GM12878 (cell line): ENCODE measurements at regions not wholly inside any gene's neighbourhood (a gene's known extent, or its start where the extent isn't known, plus 50 kb on each side); places are given as distances from the start of the nearest gene placed in this dataset.

Source experiments
- ATAC-seq: fragments of 200-7000 bp; cut with Tn5 transposase; 3 replicates; pipeline ENCODE4 v1.9.1; 2020; ENCODE audit warnings: mild to moderate bottlenecking, moderate library complexity
- BruUV-seq: library from RNA; stranded (reverse); fragments of 400-500 nt; replicated peaks from 2 replicates; lab custom pipeline; 2021; lab: Mats Ljungman, UMichigan
- CTCF ChIA-PET: fragments of 300-600 bp; sonication (Branson Sonifier 250); formaldehyde crosslinking; extraction: SDS; loops from one replicate; lab custom pipeline; 2021; ENCODE audit warnings: inconsistent platforms; lab: Yijun Ruan, JAX
- POLR2A ChIA-PET: fragments of 350-600 bp; formaldehyde crosslinking; extraction: SDS; loops from one replicate; lab custom pipeline; 2021; ENCODE audit warnings: inconsistent platforms; lab: Charles Lee
- RAD21 ChIA-PET: fragments of 300-600 bp; sonication (Branson Sonifier 250); formaldehyde crosslinking; loops from one replicate; lab custom pipeline; 2023; ENCODE audit warnings: antibody characterized with exemption; ENCODE audit not compliant: unreplicated experiment; lab: Charles Lee
- SMC1A ChIA-PET: fragments of 300-600 bp; sonication (Branson Sonifier 250); formaldehyde crosslinking; loops from one replicate; lab custom pipeline; 2023; ENCODE audit not compliant: unreplicated experiment, uncharacterized antibody; lab: Charles Lee
- DNase-seq: peaks from one replicate; pipeline ENCODE4 v3.0.0-alpha.2; 2011; ENCODE audit warnings: low read depth, low spot score
- FAIRE-seq: peaks from 3 replicates; lab custom pipeline; 2011; peaks lifted over from hg19 to GRCh38; lab: Jason Lieb, UNC
- H2AFZ ChIP-seq: 2 replicates; pipeline ENCODE4 v1.6.0; 2011; ENCODE audit warnings: low read depth, low read length, control low read depth; ENCODE audit not compliant: control insufficient read depth
- H3K27ac ChIP-seq: 2 replicates; pipeline ENCODE4 v1.5.1; 2011; ENCODE audit warnings: control low read depth; ENCODE audit not compliant: control insufficient read depth, insufficient read depth
- H3K27me3 ChIP-seq, 2 experiments: replicated peaks in 1 of 2; 2 replicates each; pipeline versions ENCODE4 v1.6.0 to v1.6.1; 2011; ENCODE audit warnings: low read length in 1 of 2; ENCODE audit not compliant: control insufficient read depth in 2 of 2, insufficient read depth in 2 of 2
- H3K36me3 ChIP-seq, 2 experiments: 2 replicates each; pipeline ENCODE4 v1.5.1; 2011; ENCODE audit warnings: low read length in 1 of 2; ENCODE audit not compliant: control insufficient read depth in 2 of 2, insufficient read depth in 2 of 2
- H3K4me1 ChIP-seq: 2 replicates; pipeline ENCODE4 v1.6.1; 2011; ENCODE audit warnings: mild to moderate bottlenecking, low read length, moderate library complexity, mixed read lengths; ENCODE audit not compliant: control insufficient read depth, insufficient read depth
- H3K4me2 ChIP-seq: 2 replicates; pipeline ENCODE4 v1.6.0; 2011; ENCODE audit warnings: control low read depth; ENCODE audit not compliant: control insufficient read depth, insufficient read depth
- H3K4me3 ChIP-seq: fragments of 200-600 bp; sonication (generic); 2 replicates; pipeline ENCODE4 v1.5.1; 2016
- H3K79me2 ChIP-seq: 2 replicates; pipeline ENCODE4 v1.6.0; 2011; ENCODE audit warnings: low read length; ENCODE audit not compliant: control insufficient read depth, insufficient read depth
- H3K9ac ChIP-seq: 2 replicates; pipeline ENCODE4 v1.8.0; 2011; ENCODE audit warnings: low read length, control low read depth, mixed read lengths; ENCODE audit not compliant: control insufficient read depth, insufficient read depth
- H3K9me3 ChIP-seq: replicated peaks from 3 replicates; pipeline ENCODE4 v1.5.1; 2011; ENCODE audit warnings: mild to moderate bottlenecking, low read length; ENCODE audit not compliant: control insufficient read depth, insufficient read depth
- H4K20me1 ChIP-seq: 2 replicates; pipeline ENCODE4 v1.6.0; 2011; ENCODE audit not compliant: control insufficient read depth, insufficient read depth
- CBX3 ChIP-seq: fragments of 200-600 bp; sonication (generic); IDR thresholded peaks from 2 replicates; pipeline ENCODE4 v1.6.1; 2016; ENCODE audit warnings: low read depth, borderline replicate concordance
- CREM ChIP-seq: IDR thresholded peaks from 2 replicates; pipeline ENCODE4 v1.6.1; 2014; ENCODE audit warnings: antibody characterized with exemption, low read depth
- DPF2 ChIP-seq: fragments of 450-650 bp; IDR thresholded peaks from 2 replicates; pipeline ENCODE4 v1.6.1; 2017; ENCODE audit warnings: mild to moderate bottlenecking
- E4F1 ChIP-seq: fragments of 450-650 bp; IDR thresholded peaks from 2 replicates; pipeline ENCODE4 v1.6.1; 2018; ENCODE audit warnings: borderline replicate concordance, mild to moderate bottlenecking; ENCODE audit not compliant: partially characterized antibody
- IRF5 ChIP-seq: fragments of 450-650 bp; IDR thresholded peaks from 2 replicates; pipeline ENCODE4 v1.6.1; 2017; ENCODE audit warnings: borderline replicate concordance
- MYC ChIP-seq: IDR thresholded peaks from 2 replicates; pipeline ENCODE4 v1.6.1; 2011; ENCODE audit warnings: mild to moderate bottlenecking, low read length, moderate library complexity, inconsistent platforms; ENCODE audit not compliant: insufficient read depth, insufficient replicate concordance, insufficient read length, severe bottlenecking
- NFXL1 ChIP-seq: fragments of 450-650 bp; IDR thresholded peaks from 2 replicates; pipeline ENCODE4 v1.6.1; 2017; ENCODE audit warnings: antibody characterized with exemption, mild to moderate bottlenecking, borderline replicate concordance
- PAX5 ChIP-seq: IDR thresholded peaks from 2 replicates; pipeline ENCODE4 v1.6.1; 2011; ENCODE audit warnings: low read depth, low read length, borderline replicate concordance
- SIN3A ChIP-seq: IDR thresholded peaks from 2 replicates; pipeline ENCODE4 v1.6.1; 2012; ENCODE audit warnings: low read depth, low read length, improper control_type of control experiment
- ZNF24 ChIP-seq: fragments of 450-650 bp; IDR thresholded peaks from 2 replicates; pipeline ENCODE4 v1.6.1; 2017; ENCODE audit warnings: antibody characterized with exemption, mild to moderate bottlenecking
- WGBS: methylation state at CpG from one replicate; pipeline ENCODE4 v1.1.6; 2016; ENCODE audit warnings: low lambda C conversion rate; ENCODE audit not compliant: insufficient replicate concordance, insufficient coverage; ENCODE audit errors: missing lambda C conversion rate; 5-methylcytosine and 5-hydroxymethylcytosine counted together
- in situ Hi-C: fragments of 300-500 bp; cut with MboI; formaldehyde crosslinking; loops from 9 replicates; pipeline ENCODE4 v1.14.3; 2018; ENCODE audit warnings: mixed read lengths
- intact Hi-C: fragments of 100-400 bp; cut with micrococcal nuclease; formaldehyde crosslinking; loops from one replicate; pipeline ENCODE4 v1.14.2; 2022; ENCODE audit not compliant: unreplicated experiment
- TF ChIP-seq, protein P1 (sequence below): IDR thresholded peaks from 2 replicates; pipeline ENCODE4 v1.6.1; 2012; ENCODE audit warnings: low read depth, low read length, improper control_type of control experiment
- TF ChIP-seq, protein P2 (sequence below): IDR thresholded peaks from 2 replicates; pipeline ENCODE4 v1.6.1; 2011; ENCODE audit warnings: borderline replicate concordance, low read depth, mild to moderate bottlenecking, moderate library complexity, low read length; ENCODE audit not compliant: insufficient read depth, poor library complexity, severe bottlenecking
- TF ChIP-seq, protein P3 (sequence below): fragments of 450-650 bp; conservative IDR thresholded peaks from 2 replicates; pipeline ENCODE4 v1.6.1; 2017; ENCODE audit warnings: mild to moderate bottlenecking, moderate library complexity

GRCh38 chr2:176533505-176534193 is 264.4 kb downstream of the MTX2 start:
- SMC1A ChIA-PET: interaction anchor here (1.0 to 1.5 kb wide), 6 partner anchors 9 to 118 kb away, joined by 3 to 4 read pairs (median 3); no protein-coding TSS in a partner anchor
- no peaks in the 10 kb centered on the region for H3K79me2 ChIP-seq
- H3K27ac ChIP-seq: no peak overlapping the region
- H3K9ac ChIP-seq: no peak overlapping the region
- ATAC-seq: no peak
- H3K4me1 ChIP-seq: no peaks in the 10 kb centered on the region
- H3K4me2 ChIP-seq: no peak overlapping the region
- CTCF ChIA-PET: interaction anchor here (0.9 to 1.3 kb wide), 3 partner anchors 10 to 393 kb away, joined by 3 to 8 read pairs (median 3); no protein-coding TSS in a partner anchor
- TF ChIP-seq ZNF24 (no peak), IRF5 (no peak), DPF2 (no peak), CBX3 (no peak), E4F1 (no peak), NFXL1 (no peak), MYC (no peak), SIN3A (no peak), PAX5 (no peak), CREM (no peak)
- TF ChIP-seq, protein P1, sequence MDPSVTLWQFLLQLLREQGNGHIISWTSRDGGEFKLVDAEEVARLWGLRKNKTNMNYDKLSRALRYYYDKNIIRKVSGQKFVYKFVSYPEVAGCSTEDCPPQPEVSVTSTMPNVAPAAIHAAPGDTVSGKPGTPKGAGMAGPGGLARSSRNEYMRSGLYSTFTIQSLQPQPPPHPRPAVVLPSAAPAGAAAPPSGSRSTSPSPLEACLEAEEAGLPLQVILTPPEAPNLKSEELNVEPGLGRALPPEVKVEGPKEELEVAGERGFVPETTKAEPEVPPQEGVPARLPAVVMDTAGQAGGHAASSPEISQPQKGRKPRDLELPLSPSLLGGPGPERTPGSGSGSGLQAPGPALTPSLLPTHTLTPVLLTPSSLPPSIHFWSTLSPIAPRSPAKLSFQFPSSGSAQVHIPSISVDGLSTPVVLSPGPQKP: no peak
- TF ChIP-seq, protein P2, sequence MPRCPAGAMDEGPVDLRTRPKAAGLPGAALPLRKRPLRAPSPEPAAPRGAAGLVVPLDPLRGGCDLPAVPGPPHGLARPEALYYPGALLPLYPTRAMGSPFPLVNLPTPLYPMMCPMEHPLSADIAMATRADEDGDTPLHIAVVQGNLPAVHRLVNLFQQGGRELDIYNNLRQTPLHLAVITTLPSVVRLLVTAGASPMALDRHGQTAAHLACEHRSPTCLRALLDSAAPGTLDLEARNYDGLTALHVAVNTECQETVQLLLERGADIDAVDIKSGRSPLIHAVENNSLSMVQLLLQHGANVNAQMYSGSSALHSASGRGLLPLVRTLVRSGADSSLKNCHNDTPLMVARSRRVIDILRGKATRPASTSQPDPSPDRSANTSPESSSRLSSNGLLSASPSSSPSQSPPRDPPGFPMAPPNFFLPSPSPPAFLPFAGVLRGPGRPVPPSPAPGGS: no peak
- TF ChIP-seq, protein P3, sequence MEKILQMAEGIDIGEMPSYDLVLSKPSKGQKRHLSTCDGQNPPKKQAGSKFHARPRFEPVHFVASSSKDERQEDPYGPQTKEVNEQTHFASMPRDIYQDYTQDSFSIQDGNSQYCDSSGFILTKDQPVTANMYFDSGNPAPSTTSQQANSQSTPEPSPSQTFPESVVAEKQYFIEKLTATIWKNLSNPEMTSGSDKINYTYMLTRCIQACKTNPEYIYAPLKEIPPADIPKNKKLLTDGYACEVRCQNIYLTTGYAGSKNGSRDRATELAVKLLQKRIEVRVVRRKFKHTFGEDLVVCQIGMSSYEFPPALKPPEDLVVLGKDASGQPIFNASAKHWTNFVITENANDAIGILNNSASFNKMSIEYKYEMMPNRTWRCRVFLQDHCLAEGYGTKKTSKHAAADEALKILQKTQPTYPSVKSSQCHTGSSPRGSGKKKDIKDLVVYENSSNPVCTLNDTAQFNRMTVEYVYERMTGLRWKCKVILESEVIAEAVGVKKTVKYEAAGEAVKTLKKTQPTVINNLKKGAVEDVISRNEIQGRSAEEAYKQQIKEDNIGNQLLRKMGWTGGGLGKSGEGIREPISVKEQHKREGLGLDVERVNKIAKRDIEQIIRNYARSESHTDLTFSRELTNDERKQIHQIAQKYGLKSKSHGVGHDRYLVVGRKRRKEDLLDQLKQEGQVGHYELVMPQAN: no peak
- no peaks in the 10 kb centered on the region for H3K36me3 ChIP-seq
- no peaks in the 10 kb centered on the region for H4K20me1 ChIP-seq
- FAIRE-seq: no peak
- no TSS peak for BruUV-seq
- WGBS: 43% methylated on average over 4 of the region's 4 CpGs
- H3K9me3 ChIP-seq: no peaks in the 10 kb centered on the region
- RAD21 ChIA-PET: interaction anchor here (1.5 kb wide), 1 partner anchor 21 kb away, joined by 8 read pairs; no protein-coding TSS in a partner anchor
- POLR2A ChIA-PET: no interaction called here
- intact Hi-C loops: no loop called here
- H2AFZ ChIP-seq: no peak overlapping the region
- peaks cover 0 to 4% of the 10 kb centered on the region in 2 experiments; a peak in 2 of 4 replicates for H3K27me3 ChIP-seq
- in situ Hi-C loops: no loop called here
- DNase-seq: no peak
- no peak overlapping the region for H3K4me3 ChIP-seq
